B cell (primary cell): ENCODE measurements at regions not wholly inside any gene's neighbourhood (a gene's known extent, or its start where the extent isn't known, plus 50 kb on each side); places are given as distances from the start of the nearest gene placed in this dataset.

Experiments
- ATAC-seq: fragments of 200-7000 bp; cut with Tn5 transposase; one replicate; pipeline ENCODE4 v1.10.0; 2021; ENCODE audit warnings: low read depth, mild to moderate bottlenecking, moderate number of reproducible peaks, moderate library complexity
- CTCF ChIA-PET: fragments of 350-600 bp; sonication (Branson Sonifier 250); formaldehyde crosslinking; loops from one replicate; lab custom pipeline; 2021; ENCODE audit warnings: antibody characterized with exemption, inconsistent platforms; lab: Charles Lee
- POLR2A ChIA-PET: fragments of 350-600 bp; sonication (Branson Sonifier 250); formaldehyde crosslinking; loops from one replicate; lab custom pipeline; 2021; ENCODE audit warnings: antibody characterized with exemption; lab: Charles Lee
- DNase-seq: peaks from one replicate; pipeline ENCODE4 v3.0.0; 2013
- H2AFZ ChIP-seq: 2 replicates; pipeline ENCODE4 v1.6.1; 2012; ENCODE audit warnings: mild to moderate bottlenecking, low read depth, low read length; ENCODE audit not compliant: insufficient read depth, poor library complexity, severe bottlenecking
- H3K27ac ChIP-seq, 2 donors: 1 replicate in 1 of 2; 2 replicates in 1 of 2; pipeline ENCODE4 v1.5.1; 2012 to 2013; ENCODE audit warnings: low read length in 2 of 2, mild to moderate bottlenecking in 2 of 2, moderate library complexity in 1 of 2
- H3K27me3 ChIP-seq, 4 experiments: fragments of 200-600 bp in 1 of 4; sonication (generic) in 1 of 4; replicated peaks in 1 of 4; 1 replicate in 2 of 4; 2 replicates in 2 of 4; pipeline versions ENCODE4 v1.6.1 to v1.7.0; 2013 to 2016; ENCODE audit warnings: low read length in 3 of 4, mild to moderate bottlenecking in 2 of 4, mixed read lengths in 1 of 4, moderate library complexity in 1 of 4; ENCODE audit not compliant: insufficient read depth in 4 of 4, control insufficient read depth in 3 of 4; ENCODE audit errors: control extremely low read depth in 1 of 4
- H3K36me3 ChIP-seq, 2 experiments: replicated peaks in 1 of 2; 1 replicate in 1 of 2; 2 replicates in 1 of 2; pipeline versions ENCODE4 v1.6.1 to v1.7.1; 2013; ENCODE audit warnings: low read length in 1 of 2; ENCODE audit not compliant: insufficient read depth in 2 of 2, control insufficient read depth in 1 of 2; ENCODE audit errors: control extremely low read depth in 1 of 2, extremely low read depth in 1 of 2
- H3K4me1 ChIP-seq, 2 donors: fragments of 200-600 bp in 1 of 2; sonication (generic) in 1 of 2; 1 replicate in 1 of 2; 2 replicates in 1 of 2; pipeline versions ENCODE4 v1.5.1 to v1.6.1; 2013 to 2017; ENCODE audit warnings: low read length in 2 of 2; ENCODE audit not compliant: control insufficient read depth in 2 of 2, insufficient read depth in 2 of 2
- H3K4me2 ChIP-seq: replicated peaks from 2 replicates; pipeline ENCODE3; 2012; ENCODE audit warnings: mild to moderate bottlenecking, low read depth, low read length; ENCODE audit not compliant: poor library complexity, severe bottlenecking
- H3K4me3 ChIP-seq, 5 experiments: fragments of 200-600 bp in 1 of 5; sonication (generic) in 1 of 5; 1 replicate in 3 of 5; 2 replicates in 2 of 5; pipeline versions ENCODE4 v1.5.1 to v1.7.0; 2011 to 2016; ENCODE audit warnings: low read length in 4 of 5, mild to moderate bottlenecking in 4 of 5, low read depth in 2 of 5, control low read depth in 1 of 5, moderate library complexity in 1 of 5; ENCODE audit not compliant: insufficient read depth in 1 of 5; ENCODE audit errors: control extremely low read depth in 1 of 5, extremely low read depth in 1 of 5
- H3K79me2 ChIP-seq: fragments of 200-600 bp; sonication (generic); one replicate; pipeline ENCODE4 v1.6.0; 2016; ENCODE audit warnings: low read length; ENCODE audit not compliant: control insufficient read depth, insufficient read depth
- H3K9ac ChIP-seq: fragments of 200-600 bp; sonication (generic); 2 replicates; pipeline ENCODE4 v1.6.1; 2017; ENCODE audit warnings: mild to moderate bottlenecking, low read length, moderate library complexity
- H3K9me3 ChIP-seq, 3 donors: one replicate each; pipeline versions ENCODE4 v1.6.1 to v1.7.1; 2013; ENCODE audit warnings: low read length in 2 of 3; ENCODE audit not compliant: control insufficient read depth in 2 of 3, insufficient read depth in 1 of 3; ENCODE audit errors: control extremely low read depth in 1 of 3
- H4K20me1 ChIP-seq: 2 replicates; pipeline ENCODE4 v1.6.0; 2012; ENCODE audit warnings: mild to moderate bottlenecking, low read length; ENCODE audit not compliant: insufficient read depth, control insufficient read depth, poor library complexity, severe bottlenecking
- H3K27ac Mint-ChIP-seq: one replicate; pipeline ENCODE4 v1.8.0; 2021; ENCODE audit warnings: mixed read lengths
- H3K27me3 Mint-ChIP-seq: one replicate; pipeline ENCODE4 v1.8.0; 2021; ENCODE audit warnings: mixed read lengths
- H3K4me1 Mint-ChIP-seq: one replicate; pipeline ENCODE4 v1.8.0; 2021; ENCODE audit warnings: mixed read lengths
- H3K4me3 Mint-ChIP-seq: one replicate; pipeline ENCODE4 v1.8.0; 2021; ENCODE audit warnings: mixed read lengths
- H3K9me3 Mint-ChIP-seq: one replicate; pipeline ENCODE4 v1.8.0; 2022; ENCODE audit warnings: mixed read lengths; ENCODE audit not compliant: insufficient read depth
- CTCF ChIP-seq: fragments of 200-600 bp; IDR thresholded peaks from one replicate; pipeline ENCODE4 v1.8.0; 2022; ENCODE audit warnings: antibody characterized with exemption, mild to moderate bottlenecking
- EZH2 ChIP-seq: IDR thresholded peaks from 2 replicates; pipeline ENCODE4 v1.6.1; 2012; ENCODE audit warnings: borderline replicate concordance, low read depth, mild to moderate bottlenecking, moderate library complexity, low read length; ENCODE audit not compliant: insufficient read depth, poor library complexity, severe bottlenecking
- WGBS: methylation state at CpG from one replicate; pipeline ENCODE4 v1.1.5; 2013; ENCODE audit warnings: missing lambda C conversion rate; ENCODE audit not compliant: insufficient coverage; 5-methylcytosine and 5-hydroxymethylcytosine counted together
- intact Hi-C: fragments of 100-400 bp; cut with micrococcal nuclease; formaldehyde crosslinking; loops from one replicate; pipeline ENCODE4 v1.10.0; 2022

GRCh38 chr7:54109501-54109900 lies 432.7 kb upstream of the VSTM2A start:
- Mint-ChIP-seq H3K4me3 (no peak overlapping the region), H3K27ac (no peak overlapping the region), H3K27me3 (no peaks in the 10 kb centered on the region), H3K9me3 (peaks cover 4% of the 10 kb centered on the region), H3K4me1 (no peaks in the 10 kb centered on the region)
- WGBS = 83% methylated on average over 1 of the region's 4 CpGs
- H3K27ac ChIP-seq = no peak overlapping the region
- no peaks in the 10 kb centered on the region for H3K4me1 ChIP-seq
- H3K9ac ChIP-seq = no peak overlapping the region
- H3K4me3 ChIP-seq = no peak overlapping the region
- H3K79me2 ChIP-seq = no peaks in the 10 kb centered on the region
- no peak overlapping the region for H2AFZ ChIP-seq
- no peak overlapping the region for H3K4me2 ChIP-seq
- no peaks in the 10 kb centered on the region for H3K27me3 ChIP-seq
- ATAC-seq (no peak), DNase-seq (no peak)
- no peak for TF ChIP-seq EZH2
- TF ChIP-seq CTCF = no peak
- CTCF ChIA-PET = interaction anchor here (0.6 kb wide), 1 partner anchor 1306 kb away, joined by 3 read pairs; no protein-coding TSS in a partner anchor
- no peaks in the 10 kb centered on the region for H3K36me3 ChIP-seq
- intact Hi-C loops = no loop called here
- H3K9me3 ChIP-seq = peaks cover 0 to 12% (median 0%) of the 10 kb centered on the region in 3 donors
- no peaks in the 10 kb centered on the region for H4K20me1 ChIP-seq
- POLR2A ChIA-PET = no interaction called here

GRCh38 chr7:54111814-54112511 lies 430.2 kb upstream of the VSTM2A start:
- no peaks in the 10 kb centered on the region for H3K36me3 ChIP-seq
- H3K4me1 Mint-ChIP-seq = no peaks in the 10 kb centered on the region
- H3K9me3 Mint-ChIP-seq = no peaks in the 10 kb centered on the region
- H3K9me3 ChIP-seq = peaks cover 0 to 14% (median 0%) of the 10 kb centered on the region in 3 donors
- intact Hi-C loops = no loop called here
- H3K27ac Mint-ChIP-seq = no peak overlapping the region
- TF ChIP-seq EZH2 (no peak), CTCF (no peak)
- H3K4me1 ChIP-seq = no peaks in the 10 kb centered on the region
- ChIA-PET CTCF (no interaction called here), POLR2A (no interaction called here)
- no peaks in the 10 kb centered on the region for H3K27me3 ChIP-seq
- H3K27ac ChIP-seq = no peak overlapping the region
- no peaks in the 10 kb centered on the region for H3K79me2 ChIP-seq
- no peak overlapping the region for H3K4me2 ChIP-seq
- no peak overlapping the region for H3K4me3 ChIP-seq
- no peak for ATAC-seq
- H2AFZ ChIP-seq = no peak overlapping the region
- WGBS = 65% methylated on average over 5 of the region's 6 CpGs
- H3K4me3 Mint-ChIP-seq = no peak overlapping the region
- no peak overlapping the region for H3K9ac ChIP-seq
- no peaks in the 10 kb centered on the region for H3K27me3 Mint-ChIP-seq
- H4K20me1 ChIP-seq = no peaks in the 10 kb centered on the region
- DNase-seq = no peak
